ENCODE measurements at regions not wholly inside any gene's neighbourhood (a gene's known extent, or its start where the extent isn't known, plus 50 kb on each side); places are given as distances from the start of the nearest gene placed in this dataset.

DNA sequence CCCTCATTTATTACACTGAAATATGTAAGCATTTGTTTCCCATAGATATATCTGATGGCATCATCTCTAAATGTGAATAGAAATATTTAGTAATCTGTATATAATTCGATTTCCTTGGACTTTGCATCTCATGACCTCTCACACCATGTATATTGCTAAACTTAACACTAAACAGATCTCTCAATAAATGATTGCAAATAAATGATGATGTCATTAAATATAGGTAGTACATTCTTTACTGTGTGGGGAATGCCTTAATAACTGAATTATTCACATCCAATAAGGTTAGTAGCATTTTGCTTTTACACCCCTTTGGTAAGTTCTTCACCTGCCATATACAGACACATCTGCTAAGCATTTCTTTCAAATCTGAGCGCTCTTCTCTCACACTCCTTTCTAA lies 340.5 kb downstream of the FSCB start:
- Histone ChIP-seq H3K27me3 (ENCODE audit: control insufficient read depth, insufficient read depth, low read length) (no peaks in the 10 kb centered on the region), H3K4me3 (ENCODE audit: insufficient read depth, low read depth, low read length) (no peak overlapping the region), H3K36me3 (replicated peaks; ENCODE audit: control insufficient read depth, insufficient read depth, low read length) (no peaks in the 10 kb centered on the region)
- no peak for DNase-seq

DNA sequence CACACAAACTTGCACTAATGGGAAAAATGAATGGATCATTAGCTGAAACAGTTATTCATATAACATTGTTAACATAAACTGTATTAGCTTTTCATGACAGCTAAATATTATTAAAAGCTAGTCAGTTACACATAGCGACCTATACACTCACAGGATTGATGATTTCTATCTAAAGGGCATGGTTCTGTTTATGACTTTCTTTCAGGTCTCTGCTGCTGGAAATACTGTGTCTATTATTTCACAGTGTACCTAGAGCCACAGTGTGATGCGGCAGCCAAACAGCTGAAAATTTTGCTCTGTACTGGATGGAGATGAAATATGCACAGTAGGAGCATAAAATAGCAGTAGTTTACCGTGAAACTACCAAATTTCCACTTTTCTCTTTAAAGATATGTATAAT lies 341.1 kb downstream of the FSCB start:
- H3K36me3 ChIP-seq (replicated peaks; ENCODE audit: control insufficient read depth, insufficient read depth, low read length) = no peaks in the 10 kb centered on the region
- H3K27me3 ChIP-seq (ENCODE audit: control insufficient read depth, insufficient read depth, low read length) = no peaks in the 10 kb centered on the region
- DNase-seq = no peak
- no peak overlapping the region for H3K4me3 ChIP-seq (ENCODE audit: insufficient read depth, low read depth, low read length)

DNA sequence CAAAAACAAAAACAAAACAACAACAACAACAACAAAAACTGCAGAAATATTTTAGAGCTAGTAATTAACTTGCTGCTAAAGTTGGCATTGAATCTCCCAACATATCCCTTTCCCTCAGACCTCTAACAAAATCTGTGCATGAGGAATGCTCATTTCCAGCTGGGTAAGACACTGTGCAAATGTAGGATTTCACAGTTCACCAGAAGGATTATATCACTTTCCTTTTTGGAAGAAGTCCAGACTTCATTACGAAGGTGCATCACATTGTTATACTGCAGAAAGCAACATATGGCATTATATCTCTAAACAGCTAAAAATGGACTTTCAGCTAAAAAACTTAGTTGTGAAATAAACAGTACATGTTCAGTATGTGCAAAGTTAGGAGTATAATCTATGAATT lies 341.8 kb downstream of the FSCB start:
- no peak overlapping the region for H3K4me3 ChIP-seq (ENCODE audit: insufficient read depth, low read depth, low read length)
- H3K27me3 ChIP-seq (ENCODE audit: control insufficient read depth, insufficient read depth, low read length) = no peaks in the 10 kb centered on the region
- no peak for DNase-seq
- no peaks in the 10 kb centered on the region for H3K36me3 ChIP-seq (replicated peaks; ENCODE audit: control insufficient read depth, insufficient read depth, low read length)

DNA sequence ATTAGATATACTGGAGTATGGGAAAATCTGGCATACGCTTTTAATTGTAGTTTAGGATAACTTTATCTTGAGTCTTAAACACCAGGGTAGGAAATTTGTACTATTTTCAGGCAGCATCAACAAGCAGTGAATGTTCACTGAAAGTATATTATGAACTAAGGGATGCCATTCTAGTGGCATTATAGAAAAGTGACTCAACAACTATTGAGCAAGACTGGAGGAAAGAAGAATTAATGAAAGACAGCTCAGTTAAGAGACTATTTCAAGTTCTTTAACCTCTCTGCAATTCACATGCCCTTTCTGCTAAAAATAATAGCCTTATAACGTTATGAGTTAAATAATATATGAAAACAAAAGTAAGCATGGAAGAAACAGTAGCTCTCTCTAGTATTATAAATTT lies 343.1 kb downstream of the FSCB start:
- no peaks in the 10 kb centered on the region for H3K36me3 ChIP-seq (replicated peaks; ENCODE audit: control insufficient read depth, insufficient read depth, low read length)
- DNase-seq = no peak
- no peak overlapping the region for H3K4me3 ChIP-seq (ENCODE audit: insufficient read depth, low read depth, low read length)
- H3K27me3 ChIP-seq (ENCODE audit: control insufficient read depth, insufficient read depth, low read length) = no peaks in the 10 kb centered on the region

DNA sequence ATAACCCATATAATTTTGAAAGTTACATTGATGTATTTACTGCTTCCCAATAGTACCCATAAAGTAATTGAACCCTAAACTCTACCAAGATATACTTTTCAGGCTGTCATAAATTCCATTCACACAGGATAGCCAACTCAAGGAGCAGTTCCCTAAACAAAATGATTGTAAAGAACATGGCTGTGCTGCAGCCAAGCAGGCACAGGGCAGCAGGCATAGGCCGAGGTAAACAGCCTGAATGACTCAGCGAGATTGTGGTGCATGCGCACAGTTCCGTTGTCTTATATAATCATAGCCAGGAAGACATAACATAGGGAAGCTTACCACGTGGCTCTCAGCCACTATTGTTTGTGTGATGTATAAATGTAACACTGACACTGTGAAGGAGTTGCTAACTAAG lies 344.9 kb downstream of the FSCB start:
- Histone ChIP-seq H3K4me3 (ENCODE audit: insufficient read depth, low read depth, low read length) (no peak overlapping the region), H3K36me3 (replicated peaks; ENCODE audit: control insufficient read depth, insufficient read depth, low read length) (no peaks in the 10 kb centered on the region), H3K27me3 (ENCODE audit: control insufficient read depth, insufficient read depth, low read length) (no peaks in the 10 kb centered on the region)
- DNase-seq = no peak

DNA sequence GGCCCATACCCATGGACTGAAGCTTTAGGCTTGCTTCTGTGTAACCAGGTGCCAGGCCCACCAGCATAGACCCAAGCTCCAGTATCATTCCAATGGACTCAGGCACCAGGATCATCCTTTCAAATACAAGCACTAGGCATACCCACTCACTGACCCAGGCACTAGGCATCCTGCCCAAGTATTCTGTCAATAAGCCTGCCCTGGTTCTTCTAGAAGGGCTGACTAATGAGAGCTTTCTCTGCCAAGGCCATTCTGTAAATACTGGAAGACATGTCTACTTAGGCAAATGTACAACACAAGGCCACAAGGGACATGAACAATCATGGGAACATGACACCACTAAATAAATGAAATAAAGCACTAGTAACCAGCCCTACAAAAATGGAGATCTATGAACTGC lies 352.2 kb downstream of the FSCB start:
- Histone ChIP-seq H3K4me3 (ENCODE audit: insufficient read depth, low read depth, low read length) (no peak overlapping the region), H3K27me3 (ENCODE audit: control insufficient read depth, insufficient read depth, low read length) (no peaks in the 10 kb centered on the region), H3K36me3 (replicated peaks; ENCODE audit: control insufficient read depth, insufficient read depth, low read length) (no peaks in the 10 kb centered on the region)
- no peak for DNase-seq

DNA sequence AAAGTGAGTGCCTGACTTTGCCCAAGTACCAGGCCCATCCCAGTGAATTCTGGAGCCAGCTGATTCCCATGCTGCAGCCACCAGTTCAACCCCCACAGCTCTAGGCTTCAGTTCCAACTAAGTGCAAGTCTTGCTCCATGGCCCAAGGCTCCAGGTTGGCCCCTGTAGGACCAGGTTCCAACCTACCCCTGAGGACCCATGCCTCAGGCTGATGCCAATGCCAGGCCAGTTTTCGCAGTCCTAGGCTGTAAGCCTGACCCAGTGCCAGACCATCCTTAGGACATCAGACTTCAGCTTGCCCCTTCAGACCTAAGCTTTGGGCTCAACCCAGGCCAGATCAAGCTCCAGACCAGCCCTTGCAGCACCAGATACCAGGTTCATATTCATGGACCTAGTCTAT lies 352.6 kb downstream of the FSCB start:
- Histone ChIP-seq H3K4me3 (ENCODE audit: insufficient read depth, low read depth, low read length) (no peak overlapping the region), H3K27me3 (ENCODE audit: control insufficient read depth, insufficient read depth, low read length) (no peaks in the 10 kb centered on the region), H3K36me3 (replicated peaks; ENCODE audit: control insufficient read depth, insufficient read depth, low read length) (no peaks in the 10 kb centered on the region)
- DNase-seq = no peak

DNA sequence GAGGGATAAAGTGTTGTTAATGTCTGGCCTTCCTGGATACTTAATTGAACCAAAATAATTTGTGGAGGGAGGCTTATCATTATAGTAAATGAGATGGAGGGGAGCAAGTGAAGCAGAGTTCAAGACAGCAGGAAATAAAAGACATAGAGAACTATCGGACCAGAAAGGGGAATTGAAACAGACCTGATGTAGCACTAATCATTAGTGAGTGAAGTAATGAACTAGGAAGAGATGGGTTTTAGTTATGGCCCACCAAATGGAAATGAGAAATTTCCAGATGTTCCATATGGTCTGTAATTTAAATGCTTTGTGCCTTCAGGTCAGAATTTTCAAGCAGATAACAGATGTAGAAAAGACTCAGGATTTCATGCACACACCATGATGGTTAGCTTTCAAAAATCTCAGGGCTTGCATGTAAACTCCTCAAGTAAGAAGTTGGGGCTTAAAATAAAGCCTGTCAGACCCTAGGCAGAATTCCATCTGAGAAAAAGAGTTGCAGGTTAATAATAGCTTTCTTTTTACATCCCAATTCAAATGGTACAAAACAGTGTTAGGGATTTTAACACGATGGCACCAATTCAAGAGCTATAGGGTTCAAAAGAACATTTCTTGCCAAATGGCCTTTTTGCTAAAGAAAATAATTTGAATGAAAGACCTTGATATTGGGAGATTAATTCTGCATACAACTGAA lies 355.8 kb downstream of the FSCB start:
- Histone ChIP-seq H3K27me3 (ENCODE audit: control insufficient read depth, insufficient read depth, low read length) (no peaks in the 10 kb centered on the region), H3K4me3 (ENCODE audit: insufficient read depth, low read depth, low read length) (no peak overlapping the region), H3K36me3 (replicated peaks; ENCODE audit: control insufficient read depth, insufficient read depth, low read length) (no peaks in the 10 kb centered on the region)
- no peak for DNase-seq

DNA sequence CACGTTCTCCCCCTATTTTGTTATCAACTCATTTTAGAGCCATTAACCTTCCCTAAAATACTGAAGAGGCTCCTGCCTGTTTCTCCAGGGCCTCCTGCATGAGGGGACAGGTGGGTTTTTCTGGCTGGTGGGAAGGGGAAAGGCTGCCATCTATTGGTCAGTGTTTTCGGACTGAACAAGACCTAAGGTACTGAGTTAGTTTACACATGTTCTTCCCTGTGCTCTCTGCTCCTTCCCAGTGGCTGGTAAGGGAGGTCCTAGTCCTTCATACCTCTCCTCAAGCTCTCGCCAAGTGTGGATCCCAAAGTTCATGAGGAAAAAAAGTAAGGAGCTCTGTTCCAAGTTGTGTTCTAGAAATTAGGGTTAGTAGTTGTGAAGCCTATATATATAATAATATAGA lies 357.5 kb downstream of the FSCB start:
- Histone ChIP-seq H3K27me3 (ENCODE audit: control insufficient read depth, insufficient read depth, low read length) (no peaks in the 10 kb centered on the region), H3K36me3 (replicated peaks; ENCODE audit: control insufficient read depth, insufficient read depth, low read length) (no peaks in the 10 kb centered on the region), H3K4me3 (ENCODE audit: insufficient read depth, low read depth, low read length) (no peak overlapping the region)
- peak; percentile 43 for DNase-seq

DNA sequence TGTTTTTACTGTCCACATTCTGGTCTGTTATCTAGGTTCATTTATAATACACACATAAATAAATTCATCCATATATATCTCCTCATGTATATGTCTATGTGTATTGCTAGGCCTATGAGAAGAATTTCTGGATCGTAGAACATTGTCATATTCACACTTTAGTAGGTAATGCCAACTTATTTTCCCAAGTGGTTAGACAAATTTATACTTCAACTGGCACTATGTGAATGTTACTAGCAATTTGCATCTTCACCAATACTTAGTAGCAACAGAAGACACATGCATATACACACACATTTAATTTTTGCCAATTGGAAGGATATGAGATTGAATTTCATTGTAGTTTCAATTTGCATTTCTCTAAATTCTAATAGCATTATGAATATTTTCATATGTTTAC lies 365.1 kb downstream of the FSCB start:
- Histone ChIP-seq H3K27me3 (ENCODE audit: control insufficient read depth, insufficient read depth, low read length) (no peaks in the 10 kb centered on the region), H3K4me3 (ENCODE audit: insufficient read depth, low read depth, low read length) (no peak overlapping the region)
- DNase-seq = no peak

DNA sequence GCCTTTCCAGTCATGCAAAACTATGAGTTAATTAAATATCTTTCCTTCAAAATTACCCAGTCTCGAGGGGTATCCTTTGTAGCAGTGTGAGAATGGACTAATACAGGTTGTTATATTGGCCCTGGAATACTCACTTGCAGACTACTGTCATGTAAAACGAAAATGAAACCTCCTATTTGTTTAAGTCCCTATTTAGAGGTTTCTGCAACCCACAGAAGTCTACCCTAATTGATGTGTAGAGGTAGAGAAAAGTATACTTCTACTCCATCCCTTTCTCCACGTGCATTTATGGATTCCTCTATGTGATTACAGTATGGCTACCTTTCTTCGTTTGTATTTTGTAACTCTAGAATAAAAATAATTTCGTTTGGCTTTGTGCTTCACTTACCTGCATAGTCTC lies 371.1 kb downstream of the FSCB start:
- no peaks in the 10 kb centered on the region for H3K36me3 ChIP-seq (replicated peaks; ENCODE audit: control insufficient read depth, insufficient read depth, low read length)
- H3K4me3 ChIP-seq (ENCODE audit: insufficient read depth, low read depth, low read length) = no peak overlapping the region
- no peak for DNase-seq
- H3K27me3 ChIP-seq (ENCODE audit: control insufficient read depth, insufficient read depth, low read length) = no peaks in the 10 kb centered on the region

More for the DNA sequence above, 365.1 kb downstream of the FSCB start:
- no peaks in the 10 kb centered on the region for H3K36me3 ChIP-seq (replicated peaks; ENCODE audit: control insufficient read depth, insufficient read depth, low read length)

DNA sequence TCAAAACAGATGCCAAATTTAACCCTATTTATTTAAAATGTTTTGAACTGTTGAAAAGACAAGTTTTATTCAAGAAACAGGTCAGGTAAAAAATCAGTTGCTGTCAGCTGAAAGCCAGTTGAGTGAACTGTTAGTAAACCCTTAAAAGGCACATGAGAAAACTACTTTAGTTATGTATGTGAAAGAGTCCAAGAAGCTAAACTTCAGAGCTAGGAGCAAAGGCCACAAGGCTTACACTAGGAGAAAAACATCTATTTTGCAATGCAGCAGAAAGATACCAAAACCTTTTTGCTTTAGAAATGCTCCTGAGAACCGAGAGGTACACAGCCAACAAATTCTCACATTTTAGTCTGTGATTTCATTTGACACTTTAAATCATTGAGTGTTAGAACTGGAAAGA lies 375.2 kb downstream of the FSCB start:
- Histone ChIP-seq H3K36me3 (replicated peaks; ENCODE audit: control insufficient read depth, insufficient read depth, low read length) (no peaks in the 10 kb centered on the region), H3K4me3 (ENCODE audit: insufficient read depth, low read depth, low read length) (no peak overlapping the region), H3K27me3 (ENCODE audit: control insufficient read depth, insufficient read depth, low read length) (no peaks in the 10 kb centered on the region)
- DNase-seq = no peak

DNA sequence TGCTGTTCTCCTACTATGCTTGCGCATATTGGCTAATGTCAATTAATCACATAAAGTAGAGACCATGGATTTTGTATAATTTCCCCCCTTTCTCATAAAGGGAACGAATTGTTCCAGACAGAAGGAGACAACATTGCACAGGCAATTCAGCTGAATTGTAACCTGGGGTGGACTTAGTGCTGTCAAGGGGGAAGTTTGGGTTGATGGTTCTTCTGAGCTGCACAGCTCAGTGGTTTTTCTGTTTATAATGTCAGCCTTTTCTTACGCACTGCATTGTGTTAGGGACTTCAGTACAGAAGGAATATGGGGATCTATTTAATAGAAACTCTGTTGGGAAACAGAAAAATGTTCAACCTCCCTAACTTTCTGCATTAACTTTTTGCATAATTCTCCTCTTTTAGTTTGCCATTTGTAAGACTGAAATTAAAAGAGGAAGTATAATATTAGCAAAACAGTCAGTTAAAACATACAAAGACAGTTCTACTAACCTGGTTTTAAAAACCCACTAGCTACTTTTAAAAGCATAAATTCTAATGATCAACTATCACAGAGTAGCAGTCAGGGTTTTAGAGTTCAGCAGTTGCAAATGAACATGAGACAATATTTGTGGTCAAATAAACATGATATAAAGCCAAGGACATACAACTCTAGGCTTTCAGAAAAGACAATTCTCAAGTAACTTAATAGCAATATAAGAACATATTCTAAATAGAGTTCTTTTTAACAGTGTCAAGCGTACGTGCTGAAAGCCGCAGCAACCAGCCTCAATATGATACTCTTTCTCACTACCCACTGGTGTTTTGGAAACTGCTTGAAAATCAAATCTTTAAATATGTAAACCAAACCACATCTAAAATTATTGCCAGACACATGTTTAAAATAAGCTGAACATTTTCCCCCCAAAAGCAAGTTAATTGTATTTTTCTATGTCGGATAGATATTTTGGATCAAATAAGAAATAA lies 393.0 kb downstream of the FSCB start:
- Histone ChIP-seq H3K27me3 (ENCODE audit: control insufficient read depth, insufficient read depth, low read length) (no peaks in the 10 kb centered on the region), H3K4me3 (ENCODE audit: insufficient read depth, low read depth, low read length) (no peak overlapping the region), H3K36me3 (replicated peaks; ENCODE audit: control insufficient read depth, insufficient read depth, low read length) (no peaks in the 10 kb centered on the region)
- no peak for DNase-seq

DNA sequence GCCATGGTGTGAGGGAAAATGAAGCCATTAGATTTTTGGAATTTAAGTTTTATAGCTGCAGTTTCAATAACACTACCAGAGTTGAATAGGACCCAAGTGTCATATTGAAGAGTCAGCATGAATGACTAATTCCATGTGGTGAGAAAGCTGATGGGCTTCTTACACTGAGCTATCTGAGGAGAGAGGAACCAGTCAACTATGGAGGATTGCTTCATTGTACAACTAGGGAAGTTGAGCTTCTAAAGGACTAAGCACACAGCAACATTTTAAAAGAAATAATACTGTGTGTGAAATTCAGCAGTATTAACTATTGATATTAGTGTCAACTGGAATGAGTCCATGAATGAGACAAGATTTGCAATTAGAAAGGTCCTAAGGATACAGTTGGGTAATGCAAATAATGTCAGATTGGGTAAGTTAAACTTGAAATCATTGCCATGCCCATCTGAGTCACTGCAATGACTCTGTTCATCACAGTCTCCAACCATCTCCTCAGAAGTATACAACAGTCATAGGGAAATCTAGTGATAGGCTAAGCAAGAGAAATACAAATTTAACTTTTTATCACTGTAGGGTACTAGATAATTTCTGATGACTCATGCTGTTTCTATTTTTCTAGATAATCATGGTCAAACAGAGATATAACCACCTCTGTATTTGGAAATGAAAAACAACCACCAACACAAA lies 394.2 kb downstream of the FSCB start:
- Histone ChIP-seq H3K27me3 (ENCODE audit: control insufficient read depth, insufficient read depth, low read length) (no peaks in the 10 kb centered on the region), H3K4me3 (ENCODE audit: insufficient read depth, low read depth, low read length) (no peak overlapping the region), H3K36me3 (replicated peaks; ENCODE audit: control insufficient read depth, insufficient read depth, low read length) (no peaks in the 10 kb centered on the region)
- DNase-seq = no peak

DNA sequence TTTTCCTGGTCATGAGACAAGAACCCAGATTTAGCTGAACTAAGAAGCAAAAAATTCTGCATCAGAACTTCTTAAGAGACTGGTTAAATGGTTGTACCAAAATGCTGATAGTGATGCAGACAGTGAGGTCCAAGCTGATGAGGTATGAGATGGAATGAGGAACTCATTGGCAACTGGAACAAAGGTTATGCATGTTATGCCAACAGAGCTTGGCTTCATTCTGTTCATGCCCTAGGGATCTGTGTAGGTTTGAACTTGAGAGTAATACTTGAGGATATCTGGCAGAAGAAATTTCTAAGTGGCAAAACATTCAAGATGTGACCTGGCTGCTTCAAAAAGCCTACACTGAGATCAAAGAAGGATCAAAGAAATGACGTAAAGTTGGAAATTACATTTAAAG lies 398.0 kb downstream of the FSCB start:
- DNase-seq = no peak

More for the DNA sequence above, 398.0 kb downstream of the FSCB start:
- Histone ChIP-seq H3K4me3 (ENCODE audit: insufficient read depth, low read depth, low read length) (no peak overlapping the region), H3K27me3 (ENCODE audit: control insufficient read depth, insufficient read depth, low read length) (no peaks in the 10 kb centered on the region), H3K36me3 (replicated peaks; ENCODE audit: control insufficient read depth, insufficient read depth, low read length) (no peaks in the 10 kb centered on the region)

Measured in H7 (cell line).